IPS-18a (cell line): ENCODE measurements at regions not wholly inside any gene's neighbourhood (a gene's known extent, or its start where the extent isn't known, plus 50 kb on each side); places are given as distances from the start of the nearest gene placed in this dataset.

Source experiments
- H3K27ac ChIP-seq: one replicate; pipeline ENCODE4 v1.5.1; 2013; ENCODE audit warnings: low read length
- H3K27me3 ChIP-seq: one replicate; pipeline ENCODE4 v1.6.1; 2013; ENCODE audit warnings: mild to moderate bottlenecking, low read length; ENCODE audit not compliant: control insufficient read depth, insufficient read depth
- H3K36me3 ChIP-seq: one replicate; pipeline ENCODE4 v1.6.1; 2013; ENCODE audit warnings: low read depth, low read length; ENCODE audit not compliant: control insufficient read depth
- H3K4me1 ChIP-seq: one replicate; pipeline ENCODE4 v1.6.1; 2013; ENCODE audit warnings: low read depth, low read length; ENCODE audit not compliant: control insufficient read depth
- H3K4me3 ChIP-seq: one replicate; pipeline ENCODE4 v1.5.1; 2013; ENCODE audit warnings: low read length
- H3K9ac ChIP-seq: one replicate; pipeline ENCODE4 v1.6.1; 2013; ENCODE audit warnings: mild to moderate bottlenecking, low read length, moderate library complexity
- H3K9me3 ChIP-seq: one replicate; pipeline ENCODE4 v1.6.1; 2013; ENCODE audit warnings: low read depth, low read length; ENCODE audit not compliant: control insufficient read depth

DNA sequence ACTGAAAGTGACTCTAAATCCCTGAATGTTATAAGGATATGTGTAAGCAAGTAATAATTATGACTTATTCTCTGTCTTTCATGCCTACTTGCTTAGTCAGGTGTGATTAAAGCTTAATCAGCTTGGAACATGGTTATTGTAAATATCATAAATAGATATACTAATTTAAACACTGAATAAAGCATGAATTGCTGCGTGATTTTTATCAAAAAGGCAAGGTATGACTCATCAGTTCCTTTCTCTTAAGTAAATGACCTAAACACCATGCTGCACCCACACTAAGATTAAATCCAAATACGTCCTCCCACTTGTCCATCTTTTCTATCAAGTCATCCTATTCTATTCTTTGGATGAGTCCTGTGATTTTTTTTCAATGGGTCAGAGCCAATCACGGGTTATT is 124.6 kb upstream of the MTAP start:
- no peak overlapping the region for H3K9ac ChIP-seq
- H3K4me1 ChIP-seq: no peaks in the 10 kb centered on the region
- no peaks in the 10 kb centered on the region for H3K36me3 ChIP-seq
- no peaks in the 10 kb centered on the region for H3K9me3 ChIP-seq
- no peak overlapping the region for H3K4me3 ChIP-seq
- H3K27me3 ChIP-seq: no peaks in the 10 kb centered on the region
- H3K27ac ChIP-seq: no peak overlapping the region

DNA sequence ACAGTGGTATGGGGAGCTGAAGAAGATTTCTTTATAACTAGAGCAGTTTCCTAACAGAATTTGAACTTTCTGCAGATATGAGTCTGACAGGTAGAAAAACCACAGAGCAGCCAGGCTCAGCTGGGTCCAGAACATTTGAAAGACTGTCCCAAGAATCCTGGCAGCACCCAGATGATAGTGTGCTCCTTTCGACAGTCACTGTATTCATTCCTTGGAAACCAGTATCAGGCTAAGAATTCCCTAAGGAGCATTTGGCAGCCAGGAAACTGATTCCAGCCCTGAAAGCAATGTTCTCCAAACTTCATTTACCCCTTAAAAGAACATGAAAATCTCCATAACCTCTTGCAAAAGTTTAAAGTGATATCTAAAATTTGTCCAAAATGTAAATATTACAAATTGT is 123.0 kb upstream of the MTAP start:
- Histone ChIP-seq H3K27ac (no peak overlapping the region), H3K9me3 (no peaks in the 10 kb centered on the region), H3K36me3 (no peaks in the 10 kb centered on the region), H3K9ac (no peak overlapping the region), H3K4me3 (no peak overlapping the region), H3K27me3 (no peaks in the 10 kb centered on the region), H3K4me1 (no peaks in the 10 kb centered on the region)

DNA sequence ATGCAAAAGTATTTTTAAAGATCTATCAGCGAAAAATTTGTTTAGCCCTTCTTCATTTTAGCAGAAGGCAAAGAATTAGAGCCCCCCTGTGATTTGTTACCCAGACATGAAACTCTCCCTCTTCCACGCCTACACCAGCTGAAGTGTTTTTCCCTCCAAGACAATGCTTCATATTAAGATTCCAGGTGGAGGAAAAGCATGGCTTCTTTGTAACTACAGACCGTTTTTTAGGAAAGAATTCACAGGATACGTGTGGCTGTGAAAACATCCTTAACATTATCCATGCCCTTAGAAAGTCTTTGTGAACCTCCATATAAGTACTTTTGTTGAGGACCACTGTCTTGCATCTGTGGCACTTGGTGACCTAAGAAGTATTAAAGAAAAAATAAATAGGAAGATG is 121.8 kb upstream of the MTAP start:
- Histone ChIP-seq H3K9me3 (no peaks in the 10 kb centered on the region), H3K9ac (no peak overlapping the region), H3K27me3 (no peaks in the 10 kb centered on the region), H3K36me3 (no peaks in the 10 kb centered on the region), H3K4me1 (no peaks in the 10 kb centered on the region), H3K4me3 (no peak overlapping the region), H3K27ac (no peak overlapping the region)

DNA sequence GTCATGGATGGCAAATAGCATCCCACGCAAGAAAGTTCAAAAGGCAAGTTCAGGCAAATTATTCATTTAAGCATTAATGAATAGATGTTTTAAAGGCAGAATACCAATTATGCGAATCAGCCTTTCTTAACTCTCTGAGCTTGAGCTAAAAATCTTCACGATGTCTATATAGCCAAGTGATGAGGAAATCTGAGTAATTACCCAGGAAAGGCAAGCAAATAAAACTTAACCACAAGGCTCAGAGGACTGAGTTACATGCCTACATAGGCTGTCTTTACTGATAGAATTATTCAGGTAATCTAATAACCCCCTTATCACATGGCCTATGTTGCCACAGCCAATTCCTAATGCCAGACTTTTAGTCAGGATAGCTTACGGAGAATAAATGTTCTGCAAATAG is 120.8 kb upstream of the MTAP start:
- no peak overlapping the region for H3K9ac ChIP-seq
- H3K4me1 ChIP-seq: no peaks in the 10 kb centered on the region
- H3K27me3 ChIP-seq: no peaks in the 10 kb centered on the region
- H3K27ac ChIP-seq: no peak overlapping the region
- H3K4me3 ChIP-seq: no peak overlapping the region
- no peaks in the 10 kb centered on the region for H3K9me3 ChIP-seq
- H3K36me3 ChIP-seq: no peaks in the 10 kb centered on the region

DNA sequence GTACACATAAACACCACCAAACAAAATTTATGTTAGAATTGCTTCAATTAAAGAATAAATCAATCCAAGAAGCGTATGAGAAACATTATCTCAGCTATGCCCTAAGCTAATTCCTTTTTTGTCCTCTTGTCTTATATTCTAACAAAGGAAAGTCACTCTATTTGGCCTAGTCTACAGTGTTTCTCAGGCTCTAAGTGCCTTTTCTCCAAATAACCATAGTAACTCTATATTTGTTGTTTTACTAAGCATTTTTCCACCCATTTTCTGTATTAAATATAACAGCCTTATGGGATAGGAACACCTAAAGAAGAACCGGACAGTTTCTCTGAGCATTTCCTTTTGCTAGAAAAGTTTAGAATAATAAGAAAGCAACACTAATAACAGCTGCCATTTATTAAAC is 120.1 kb upstream of the MTAP start:
- Histone ChIP-seq H3K9me3 (no peaks in the 10 kb centered on the region), H3K4me3 (no peak overlapping the region), H3K36me3 (no peaks in the 10 kb centered on the region), H3K27me3 (no peaks in the 10 kb centered on the region), H3K9ac (no peak overlapping the region), H3K4me1 (no peaks in the 10 kb centered on the region), H3K27ac (no peak overlapping the region)

DNA sequence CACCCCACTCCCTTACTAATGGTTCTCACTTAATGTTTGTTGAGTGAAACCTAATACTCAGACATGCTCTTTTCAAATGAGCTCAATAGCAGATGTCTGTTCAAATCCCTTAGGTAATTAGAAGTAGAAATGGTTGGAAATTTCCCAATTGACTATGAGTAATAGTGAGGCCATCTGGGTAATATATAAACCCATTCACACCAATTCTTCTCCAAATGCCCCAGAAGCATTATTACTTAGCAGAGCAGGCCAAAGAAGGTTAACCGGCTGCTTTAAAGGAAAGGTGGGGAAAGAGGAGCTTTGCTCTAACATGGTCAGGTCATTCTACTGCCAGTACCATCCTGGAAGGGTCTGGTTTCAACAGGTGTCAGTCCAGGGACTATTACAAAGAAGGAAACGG is 119.5 kb upstream of the MTAP start:
- Histone ChIP-seq H3K4me1 (no peaks in the 10 kb centered on the region), H3K4me3 (no peak overlapping the region), H3K9ac (no peak overlapping the region), H3K27me3 (no peaks in the 10 kb centered on the region), H3K36me3 (no peaks in the 10 kb centered on the region), H3K27ac (no peak overlapping the region), H3K9me3 (no peaks in the 10 kb centered on the region)

DNA sequence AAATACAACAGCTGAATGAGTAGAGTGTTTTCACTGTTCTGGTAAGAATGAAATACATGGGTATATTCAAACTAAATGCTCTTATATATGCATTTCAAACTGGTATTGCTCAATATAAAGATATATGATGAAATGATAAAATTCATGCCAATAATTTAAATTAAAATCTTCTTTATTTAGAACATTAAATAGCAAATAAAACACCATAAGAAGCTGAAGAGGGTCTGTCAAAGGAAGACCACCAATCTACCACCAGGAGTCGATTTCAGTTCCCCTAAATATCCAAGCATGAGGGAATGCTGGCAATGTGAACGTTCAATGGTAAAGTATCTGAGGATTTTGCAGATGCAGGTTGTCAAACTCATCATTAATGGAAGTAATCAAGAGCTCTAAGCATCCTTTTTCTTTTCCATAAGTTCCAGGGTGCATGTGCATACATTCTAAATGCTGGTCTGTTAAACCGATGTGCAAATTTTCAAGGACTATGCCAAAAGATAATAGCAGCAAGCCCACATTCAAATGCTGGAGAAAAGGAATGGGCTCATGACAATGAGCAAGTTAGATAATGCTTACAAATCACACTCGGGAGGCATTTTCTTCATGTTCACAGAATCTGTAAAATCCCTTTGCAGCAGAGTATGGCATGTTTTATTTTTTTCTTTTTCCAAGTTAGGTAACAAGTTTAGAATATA is 118.8 kb upstream of the MTAP start:
- H3K27me3 ChIP-seq: no peaks in the 10 kb centered on the region
- H3K9me3 ChIP-seq: no peaks in the 10 kb centered on the region
- no peak overlapping the region for H3K4me3 ChIP-seq
- no peaks in the 10 kb centered on the region for H3K4me1 ChIP-seq
- H3K27ac ChIP-seq: no peak overlapping the region
- H3K9ac ChIP-seq: no peak overlapping the region
- no peaks in the 10 kb centered on the region for H3K36me3 ChIP-seq

DNA sequence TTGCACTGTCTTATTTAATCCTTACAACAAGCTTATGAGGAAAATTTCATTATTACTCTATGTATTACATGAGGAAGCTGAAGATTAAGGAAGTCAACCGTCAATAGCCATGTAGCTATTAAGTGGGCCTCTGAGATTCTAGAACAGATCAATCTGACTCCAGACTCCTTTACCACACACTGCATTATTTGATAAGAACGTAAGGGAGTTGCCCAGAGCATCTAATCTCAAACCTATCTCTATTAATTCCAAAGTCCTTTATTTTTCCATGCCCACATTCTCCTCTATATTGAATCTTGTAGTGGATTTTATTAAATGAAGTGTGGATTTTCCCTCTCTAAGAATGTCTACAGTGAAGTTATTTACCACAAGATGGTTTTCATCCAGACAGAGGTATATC is 118.2 kb upstream of the MTAP start:
- Histone ChIP-seq H3K4me1 (no peaks in the 10 kb centered on the region), H3K27ac (no peak overlapping the region), H3K36me3 (no peaks in the 10 kb centered on the region), H3K27me3 (no peaks in the 10 kb centered on the region), H3K9ac (no peak overlapping the region), H3K9me3 (no peaks in the 10 kb centered on the region), H3K4me3 (no peak overlapping the region)

DNA sequence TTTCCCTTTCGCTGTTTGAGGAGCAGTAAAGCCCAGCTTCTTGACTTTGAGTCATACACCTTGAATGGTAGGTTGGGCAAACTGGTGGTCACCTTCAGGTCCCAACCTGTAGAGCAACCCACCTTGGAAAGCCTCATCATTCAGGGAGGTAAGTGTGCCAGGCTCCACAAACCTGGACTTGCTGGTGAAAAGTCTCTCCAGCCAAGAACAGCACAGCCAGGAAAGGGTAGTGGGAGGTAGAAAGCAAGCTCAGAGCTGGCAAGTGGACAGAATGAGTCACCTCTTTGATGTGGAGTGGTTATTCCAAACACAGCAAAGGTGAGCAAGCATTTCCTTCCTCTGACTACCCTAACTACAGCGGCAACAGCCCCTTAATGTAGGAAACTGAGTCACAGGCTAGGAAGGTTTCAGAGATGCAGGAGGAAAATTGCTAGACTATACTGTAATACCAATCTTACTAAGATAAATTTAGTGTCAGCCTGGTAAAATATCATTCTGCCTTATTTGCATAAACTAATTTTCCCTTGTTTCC is 117.5 kb upstream of the MTAP start:
- H3K27ac ChIP-seq: no peak overlapping the region
- no peaks in the 10 kb centered on the region for H3K27me3 ChIP-seq
- no peaks in the 10 kb centered on the region for H3K36me3 ChIP-seq
- H3K4me3 ChIP-seq: no peak overlapping the region
- no peaks in the 10 kb centered on the region for H3K9me3 ChIP-seq
- no peak overlapping the region for H3K9ac ChIP-seq
- H3K4me1 ChIP-seq: no peaks in the 10 kb centered on the region

DNA sequence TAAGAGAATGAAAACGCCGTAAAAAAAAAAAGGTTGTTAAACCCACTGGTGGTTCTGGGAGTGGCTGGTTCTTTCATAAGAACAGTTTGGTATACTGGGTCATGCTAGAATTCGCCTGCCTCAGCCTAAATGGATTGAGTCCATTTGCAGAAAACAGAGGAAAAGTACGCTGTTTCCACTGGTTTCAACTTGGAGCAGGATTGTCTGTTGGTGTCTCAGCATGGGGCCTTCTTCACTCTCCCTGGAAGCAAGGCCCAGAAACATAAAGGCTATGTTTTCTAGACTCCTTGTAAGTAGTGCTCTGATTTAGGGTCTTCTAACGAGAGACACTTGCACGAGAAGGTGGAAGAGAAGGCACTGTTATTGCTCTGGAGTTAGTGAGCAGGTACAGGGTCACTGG is 116.9 kb upstream of the MTAP start:
- Histone ChIP-seq H3K27ac (no peak overlapping the region), H3K4me3 (no peak overlapping the region), H3K9me3 (no peaks in the 10 kb centered on the region), H3K4me1 (no peaks in the 10 kb centered on the region), H3K9ac (no peak overlapping the region), H3K36me3 (no peaks in the 10 kb centered on the region), H3K27me3 (no peaks in the 10 kb centered on the region)

DNA sequence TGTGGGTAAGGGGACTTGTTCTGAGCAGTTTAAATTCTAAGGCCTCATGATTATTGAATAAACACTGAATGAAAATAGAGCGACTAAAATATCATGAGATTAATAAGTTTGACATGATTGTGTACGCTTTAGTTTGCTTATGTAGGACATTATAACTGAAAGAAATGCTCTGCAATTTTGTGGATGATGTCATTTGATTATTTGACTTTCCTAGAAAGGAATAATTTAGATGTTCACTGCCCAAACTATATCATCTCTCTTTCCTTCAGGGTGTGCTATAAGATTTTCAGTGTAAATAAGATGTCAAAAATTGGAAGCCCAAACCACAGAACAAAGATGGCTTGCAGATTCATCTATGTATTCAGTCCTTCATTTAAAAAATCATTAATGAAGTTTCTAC is 115.7 kb upstream of the MTAP start:
- no peak overlapping the region for H3K4me3 ChIP-seq
- H3K27ac ChIP-seq: no peak overlapping the region
- H3K9ac ChIP-seq: no peak overlapping the region
- no peaks in the 10 kb centered on the region for H3K27me3 ChIP-seq
- no peaks in the 10 kb centered on the region for H3K36me3 ChIP-seq
- no peaks in the 10 kb centered on the region for H3K4me1 ChIP-seq
- H3K9me3 ChIP-seq: no peaks in the 10 kb centered on the region

DNA sequence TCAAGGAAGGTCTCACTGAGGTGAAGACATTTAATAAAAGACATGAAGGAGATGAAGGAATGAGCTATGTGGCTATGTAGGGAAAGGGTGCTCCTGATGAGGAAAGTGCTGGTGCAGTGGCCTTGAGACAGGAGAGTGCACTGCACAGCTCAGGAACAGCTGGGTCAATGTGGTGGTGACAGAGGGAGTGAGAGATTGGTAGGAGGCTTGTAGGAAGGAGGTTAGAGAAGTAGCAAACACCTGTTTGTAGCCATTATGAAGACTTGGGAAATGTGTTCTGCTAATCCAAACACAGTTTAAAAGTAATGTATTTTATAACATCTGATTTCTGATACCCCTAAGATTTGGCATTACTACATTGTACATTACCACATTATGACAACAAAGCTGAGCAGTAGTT is 115.1 kb upstream of the MTAP start:
- H3K27ac ChIP-seq: no peak overlapping the region
- H3K4me3 ChIP-seq: no peak overlapping the region
- no peaks in the 10 kb centered on the region for H3K4me1 ChIP-seq
- no peaks in the 10 kb centered on the region for H3K36me3 ChIP-seq
- H3K27me3 ChIP-seq: no peaks in the 10 kb centered on the region
- no peaks in the 10 kb centered on the region for H3K9me3 ChIP-seq
- H3K9ac ChIP-seq: no peak overlapping the region
